GM12874 (cell line): ENCODE measurements at regions not wholly inside any gene's neighbourhood (a gene's known extent, or its start where the extent isn't known, plus 50 kb on each side); places are given as distances from the start of the nearest gene placed in this dataset.

Source experiments
- TF ChIP-seq, protein P1 (sequence below): IDR thresholded peaks from 2 replicates; pipeline ENCODE4 v1.5.1; 2011; ENCODE audit warnings: low read depth, mild to moderate bottlenecking, control low read depth, low read length, moderate library complexity; ENCODE audit not compliant: insufficient read depth

DNA sequence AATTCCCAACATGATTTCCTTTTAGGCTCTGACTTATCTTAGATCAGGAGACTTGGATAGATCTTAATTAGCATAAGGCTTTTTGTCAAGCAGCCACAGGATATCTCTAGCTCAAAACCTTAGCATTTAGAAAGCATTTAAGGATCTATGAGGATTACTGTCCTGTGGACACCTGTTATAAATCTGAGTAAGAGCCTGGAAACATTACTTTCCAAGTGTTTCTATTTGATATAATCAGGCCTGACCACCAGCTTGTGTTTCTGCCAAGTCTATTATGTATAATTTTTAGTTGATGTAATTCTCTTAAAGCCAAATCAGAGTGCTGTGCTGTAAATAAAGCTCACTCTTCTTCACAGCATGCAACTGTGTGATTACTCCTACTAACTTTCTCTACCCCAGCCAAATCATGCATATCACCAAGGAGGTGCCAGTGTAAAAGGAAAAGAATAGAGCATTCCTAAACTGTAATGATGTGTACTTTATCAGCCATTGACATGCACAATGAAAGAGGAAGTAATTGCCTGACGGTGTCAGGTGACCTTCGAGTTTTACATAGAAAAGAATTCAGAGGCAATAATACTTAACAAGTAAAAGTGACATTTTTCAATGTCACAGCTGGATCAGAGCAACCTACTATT is 309.9 kb upstream of the PRMT6 start:
- TF ChIP-seq, protein P1, sequence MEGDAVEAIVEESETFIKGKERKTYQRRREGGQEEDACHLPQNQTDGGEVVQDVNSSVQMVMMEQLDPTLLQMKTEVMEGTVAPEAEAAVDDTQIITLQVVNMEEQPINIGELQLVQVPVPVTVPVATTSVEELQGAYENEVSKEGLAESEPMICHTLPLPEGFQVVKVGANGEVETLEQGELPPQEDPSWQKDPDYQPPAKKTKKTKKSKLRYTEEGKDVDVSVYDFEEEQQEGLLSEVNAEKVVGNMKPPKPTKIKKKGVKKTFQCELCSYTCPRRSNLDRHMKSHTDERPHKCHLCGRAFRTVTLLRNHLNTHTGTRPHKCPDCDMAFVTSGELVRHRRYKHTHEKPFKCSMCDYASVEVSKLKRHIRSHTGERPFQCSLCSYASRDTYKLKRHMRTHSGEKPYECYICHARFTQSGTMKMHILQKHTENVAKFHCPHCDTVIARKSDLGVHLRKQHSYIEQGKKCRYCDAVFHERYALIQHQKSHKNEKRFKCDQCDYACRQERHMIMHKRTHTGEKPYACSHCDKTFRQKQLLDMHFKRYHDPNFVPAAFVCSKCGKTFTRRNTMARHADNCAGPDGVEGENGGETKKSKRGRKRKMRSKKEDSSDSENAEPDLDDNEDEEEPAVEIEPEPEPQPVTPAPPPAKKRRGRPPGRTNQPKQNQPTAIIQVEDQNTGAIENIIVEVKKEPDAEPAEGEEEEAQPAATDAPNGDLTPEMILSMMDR: no peak

DNA sequence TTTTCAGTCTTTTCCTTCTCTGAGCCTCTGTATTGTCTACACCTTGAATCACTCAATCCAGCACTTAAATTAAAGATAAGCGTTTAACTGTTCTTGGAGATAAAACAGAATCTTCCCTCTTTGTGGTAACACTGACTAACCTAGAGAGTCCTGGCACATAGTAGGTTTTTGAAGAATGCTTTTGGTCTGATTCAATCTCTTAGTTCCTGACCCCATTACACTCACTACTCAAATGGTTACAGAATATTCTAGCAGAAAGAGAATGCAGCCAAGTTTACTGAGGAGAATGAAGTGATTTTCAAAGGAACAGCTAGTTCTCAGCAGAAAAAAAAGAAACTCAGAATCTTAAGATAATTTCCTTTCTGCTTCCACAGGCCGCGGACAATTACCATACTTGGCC is 309.2 kb upstream of the PRMT6 start:
- TF ChIP-seq, protein P1: no peak

DNA sequence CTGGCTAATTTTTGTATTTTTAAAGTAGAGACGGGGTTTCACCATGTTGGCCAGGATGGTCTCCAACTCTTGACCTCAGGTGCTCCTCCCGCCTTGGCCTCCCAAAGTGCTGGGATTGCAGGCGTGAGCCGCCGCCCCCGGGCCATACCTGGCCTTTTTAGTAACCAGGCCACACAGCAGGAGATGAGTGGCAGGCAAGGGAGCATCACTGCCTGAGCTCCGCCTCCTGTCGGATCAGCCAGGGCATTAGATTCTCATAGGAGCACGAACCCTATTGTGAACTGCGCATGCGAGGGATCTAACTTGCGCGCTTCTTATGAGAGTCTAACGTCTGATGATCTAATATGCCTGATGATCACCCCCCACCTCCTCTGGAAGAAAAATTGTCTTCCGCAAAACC is 308.7 kb upstream of the PRMT6 start:
- TF ChIP-seq, protein P1: no peak

DNA sequence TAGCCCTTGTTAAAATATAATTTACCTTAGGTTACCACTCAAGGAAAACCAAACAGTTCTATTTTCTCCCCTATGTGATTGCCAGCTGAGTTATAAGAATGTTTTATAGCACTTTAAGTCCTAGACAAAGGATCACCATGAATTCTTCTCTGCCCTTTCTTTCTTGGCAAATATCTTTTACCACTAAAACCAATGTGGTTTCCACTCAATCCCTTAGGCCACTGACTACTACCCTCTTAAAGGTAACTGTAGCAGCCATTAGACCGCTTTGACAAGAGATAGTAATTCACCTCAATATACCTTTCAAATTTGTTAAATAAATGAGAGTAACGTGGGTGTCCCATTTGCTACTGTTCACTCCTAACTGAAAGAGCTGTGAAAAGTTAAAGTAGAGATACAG is 307.9 kb upstream of the PRMT6 start:
- TF ChIP-seq, protein P1: no peak

DNA sequence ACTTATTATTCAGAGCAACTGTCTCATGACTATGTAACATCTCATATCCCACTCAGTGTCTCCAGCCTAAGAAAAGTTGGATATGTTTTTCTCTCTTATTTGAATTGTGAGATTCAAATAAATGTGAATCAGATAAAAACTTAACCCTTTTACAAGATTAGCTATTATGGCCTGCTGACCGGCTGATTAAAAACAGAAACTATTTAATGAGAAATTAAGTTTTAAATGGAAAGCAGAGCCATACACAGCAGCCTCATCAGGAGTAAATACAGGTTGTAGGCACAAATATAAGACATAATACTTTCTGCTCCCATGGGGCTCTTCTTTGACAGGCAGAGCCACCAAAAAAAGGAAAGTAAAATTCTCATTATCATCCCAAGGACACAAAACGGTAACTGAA is 307.0 kb upstream of the PRMT6 start:
- TF ChIP-seq, protein P1: no peak

DNA sequence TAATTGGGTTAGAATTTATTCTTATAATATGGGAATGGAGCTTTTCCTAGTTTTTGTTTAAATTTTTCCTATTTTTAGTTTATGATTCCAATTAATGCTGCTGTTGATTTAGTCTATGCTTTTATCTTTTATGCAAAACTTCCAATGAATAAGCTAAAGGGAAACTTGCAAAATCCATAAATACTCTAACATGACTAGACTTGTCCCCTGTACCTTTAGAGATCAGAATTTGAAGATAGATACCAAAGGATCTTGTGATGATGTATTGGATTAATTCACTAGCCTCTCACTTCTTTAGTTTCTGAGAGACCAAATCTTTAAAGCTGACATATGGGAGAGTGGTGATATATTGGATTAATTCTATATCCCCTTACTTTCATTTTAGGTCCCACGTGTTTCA is 306.6 kb upstream of the PRMT6 start:
- TF ChIP-seq, protein P1: no peak

DNA sequence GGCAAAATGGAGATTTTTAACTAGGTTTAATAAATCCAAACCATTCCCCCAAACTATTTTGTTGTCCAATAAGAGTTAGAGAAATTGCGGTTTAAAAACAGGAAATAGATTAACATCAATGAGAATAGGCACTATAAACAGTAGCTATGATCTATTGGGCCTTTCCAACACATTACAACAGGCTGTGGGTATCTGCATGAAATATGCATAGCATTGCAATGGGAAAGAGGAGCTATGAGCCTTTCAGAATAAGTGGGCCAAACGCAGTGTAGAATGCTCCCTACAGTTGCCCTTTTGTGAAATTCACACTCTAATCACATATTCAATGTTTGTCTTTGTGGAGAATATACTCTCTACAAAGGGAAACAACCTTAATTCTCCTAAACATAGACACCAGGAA is 305.5 kb upstream of the PRMT6 start:
- TF ChIP-seq, protein P1: no peak
